Osteoblast (primary cell): ENCODE measurements at regions not wholly inside any gene's neighbourhood (a gene's known extent, or its start where the extent isn't known, plus 50 kb on each side); places are given as distances from the start of the nearest gene placed in this dataset.
"Not testable (repeated sequence)": the region's sequence is repeated elsewhere in the genome, so short reads cannot be mapped to it uniquely, and the experiment has no call there.

Experiments used
- DNase-seq: peaks from one replicate; pipeline ENCODE4 v3.0.0; 2011; ENCODE audit warnings: low spot score, mixed read lengths; ENCODE audit not compliant: insufficient read length; ENCODE audit errors: missing footprints
- H2AFZ ChIP-seq: 2 replicates; pipeline ENCODE4 v1.6.0; 2011; ENCODE audit warnings: mild to moderate bottlenecking, low read length
- H3K27ac ChIP-seq: 2 replicates; pipeline ENCODE4 v1.5.1; 2011; ENCODE audit warnings: mild to moderate bottlenecking, low read depth, low read length, moderate library complexity
- H3K27me3 ChIP-seq: 2 replicates; pipeline ENCODE4 v1.6.0; 2012; ENCODE audit warnings: mild to moderate bottlenecking, control low read depth, inconsistent platforms, low read length, moderate library complexity; ENCODE audit not compliant: insufficient read depth
- H3K36me3 ChIP-seq: 2 replicates; pipeline ENCODE4 v1.5.1; 2011; ENCODE audit warnings: mild to moderate bottlenecking, low read length, control low read depth, moderate library complexity; ENCODE audit not compliant: insufficient read depth
- H3K4me1 ChIP-seq: 2 replicates; pipeline ENCODE4 v1.5.1; 2011; ENCODE audit warnings: mild to moderate bottlenecking, low read length, control low read depth, moderate library complexity; ENCODE audit not compliant: insufficient read depth
- H3K4me2 ChIP-seq: 2 replicates; pipeline ENCODE4 v1.6.0; 2011; ENCODE audit warnings: mild to moderate bottlenecking, low read length; ENCODE audit not compliant: insufficient read depth
- H3K4me3 ChIP-seq: fragments of 200-600 bp; sonication (generic); 3 replicates; pipeline ENCODE4 v1.5.1; 2012; ENCODE audit warnings: mild to moderate bottlenecking, low read length, inconsistent platforms; ENCODE audit not compliant: insufficient read depth
- H3K79me2 ChIP-seq: 2 replicates; pipeline ENCODE4 v1.6.0; 2012; ENCODE audit warnings: mild to moderate bottlenecking, low read length, control low read depth, inconsistent platforms; ENCODE audit not compliant: insufficient read depth
- H3K9me3 ChIP-seq: 2 replicates; pipeline ENCODE4 v1.5.1; 2011; ENCODE audit warnings: low read depth, low read length, control low read depth
- H4K20me1 ChIP-seq: 2 replicates; pipeline ENCODE4 v1.6.0; 2012; ENCODE audit warnings: mild to moderate bottlenecking, low read length, control low read depth; ENCODE audit not compliant: insufficient read depth
- TF ChIP-seq, protein P1 (sequence below): IDR thresholded peaks from 2 replicates; pipeline ENCODE4 v1.5.1; 2011; ENCODE audit warnings: mild to moderate bottlenecking, low read depth, low read length, moderate library complexity; ENCODE audit errors: extremely low read depth

DNA sequence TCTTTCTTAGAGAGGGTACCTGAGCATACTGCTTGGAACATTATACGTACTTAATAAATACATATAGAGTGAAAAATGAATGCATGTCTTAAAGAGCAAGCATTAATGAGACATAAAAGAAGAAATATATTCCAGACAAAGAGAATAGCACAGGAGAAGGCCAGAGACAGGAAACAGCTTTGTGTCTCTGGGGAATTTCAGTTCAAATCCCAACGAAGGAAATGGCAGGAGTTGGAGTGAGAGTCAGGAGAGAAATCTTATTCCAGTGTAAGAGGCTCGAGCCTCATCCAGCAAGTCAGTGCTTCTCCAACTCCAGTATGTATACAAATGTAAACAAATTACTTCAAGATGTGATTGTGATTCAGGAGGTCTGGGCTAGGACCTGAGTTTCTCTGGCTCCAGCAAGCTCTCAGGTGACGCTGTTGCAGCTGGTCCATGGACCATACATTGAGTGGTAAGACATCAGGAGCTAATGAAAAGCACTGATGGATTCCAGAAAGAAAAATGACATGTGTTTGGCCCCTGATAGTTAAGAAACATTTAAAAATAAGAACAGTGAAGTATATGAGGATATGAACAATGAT lies 108.2 kb downstream of the RAP2A start:
- Histone ChIP-seq H3K4me2 (no peak overlapping the region), H3K27ac (no peak overlapping the region), H3K27me3 (no peaks in the 10 kb centered on the region), H3K36me3 (no peaks in the 10 kb centered on the region), H3K4me1 (no peaks in the 10 kb centered on the region), H4K20me1 (no peaks in the 10 kb centered on the region), H3K9me3 (no peaks in the 10 kb centered on the region), H3K4me3 (no peak overlapping the region), H2AFZ (no peak overlapping the region), H3K79me2 (no peaks in the 10 kb centered on the region)
- no peak for DNase-seq
- TF ChIP-seq, protein P1, sequence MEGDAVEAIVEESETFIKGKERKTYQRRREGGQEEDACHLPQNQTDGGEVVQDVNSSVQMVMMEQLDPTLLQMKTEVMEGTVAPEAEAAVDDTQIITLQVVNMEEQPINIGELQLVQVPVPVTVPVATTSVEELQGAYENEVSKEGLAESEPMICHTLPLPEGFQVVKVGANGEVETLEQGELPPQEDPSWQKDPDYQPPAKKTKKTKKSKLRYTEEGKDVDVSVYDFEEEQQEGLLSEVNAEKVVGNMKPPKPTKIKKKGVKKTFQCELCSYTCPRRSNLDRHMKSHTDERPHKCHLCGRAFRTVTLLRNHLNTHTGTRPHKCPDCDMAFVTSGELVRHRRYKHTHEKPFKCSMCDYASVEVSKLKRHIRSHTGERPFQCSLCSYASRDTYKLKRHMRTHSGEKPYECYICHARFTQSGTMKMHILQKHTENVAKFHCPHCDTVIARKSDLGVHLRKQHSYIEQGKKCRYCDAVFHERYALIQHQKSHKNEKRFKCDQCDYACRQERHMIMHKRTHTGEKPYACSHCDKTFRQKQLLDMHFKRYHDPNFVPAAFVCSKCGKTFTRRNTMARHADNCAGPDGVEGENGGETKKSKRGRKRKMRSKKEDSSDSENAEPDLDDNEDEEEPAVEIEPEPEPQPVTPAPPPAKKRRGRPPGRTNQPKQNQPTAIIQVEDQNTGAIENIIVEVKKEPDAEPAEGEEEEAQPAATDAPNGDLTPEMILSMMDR = no peak

DNA sequence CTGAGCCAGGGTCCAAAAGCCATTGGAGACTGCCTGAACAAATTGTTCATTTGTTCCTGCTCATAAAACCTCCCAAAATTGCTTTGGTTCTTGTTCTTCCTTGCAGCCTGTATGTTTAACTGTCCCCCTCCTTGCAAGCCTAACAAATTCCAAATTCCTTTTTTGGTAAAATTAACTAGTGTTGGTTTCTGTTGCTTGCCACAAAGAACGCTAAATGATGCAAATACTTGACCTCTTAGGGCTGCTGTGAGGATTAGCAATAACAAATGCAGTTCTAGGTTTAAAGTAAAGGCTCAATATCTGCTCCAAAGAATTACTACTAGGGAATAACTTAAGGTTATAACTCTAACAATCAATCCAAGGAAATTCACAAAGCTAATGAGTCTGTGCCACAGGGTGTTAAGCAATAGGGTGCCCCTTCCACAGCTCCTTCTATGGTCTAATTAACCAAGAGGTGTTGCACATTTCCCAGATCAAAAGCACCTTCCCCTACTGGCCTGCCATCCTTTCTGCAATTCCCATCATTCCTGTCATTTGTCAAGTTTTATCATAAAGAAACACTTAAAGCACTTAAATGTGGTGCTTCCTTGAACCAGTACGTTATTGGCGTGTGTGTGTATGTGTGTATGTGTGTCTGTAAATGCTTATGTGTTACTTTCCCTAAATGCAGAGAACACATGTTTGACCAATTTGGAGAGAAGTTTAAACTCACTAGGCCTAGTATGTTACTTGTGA lies 110.2 kb downstream of the RAP2A start:
- Histone ChIP-seq H3K9me3 (no peaks in the 10 kb centered on the region), H3K27me3 (no peaks in the 10 kb centered on the region), H3K79me2 (no peaks in the 10 kb centered on the region), H3K4me1 (no peaks in the 10 kb centered on the region), H3K4me2 (no peak overlapping the region), H3K27ac (no peak overlapping the region), H3K36me3 (no peaks in the 10 kb centered on the region), H3K4me3 (no peak overlapping the region), H4K20me1 (no peaks in the 10 kb centered on the region), H2AFZ (no peak overlapping the region)
- no peak for DNase-seq
- TF ChIP-seq, protein P1 = no peak

DNA sequence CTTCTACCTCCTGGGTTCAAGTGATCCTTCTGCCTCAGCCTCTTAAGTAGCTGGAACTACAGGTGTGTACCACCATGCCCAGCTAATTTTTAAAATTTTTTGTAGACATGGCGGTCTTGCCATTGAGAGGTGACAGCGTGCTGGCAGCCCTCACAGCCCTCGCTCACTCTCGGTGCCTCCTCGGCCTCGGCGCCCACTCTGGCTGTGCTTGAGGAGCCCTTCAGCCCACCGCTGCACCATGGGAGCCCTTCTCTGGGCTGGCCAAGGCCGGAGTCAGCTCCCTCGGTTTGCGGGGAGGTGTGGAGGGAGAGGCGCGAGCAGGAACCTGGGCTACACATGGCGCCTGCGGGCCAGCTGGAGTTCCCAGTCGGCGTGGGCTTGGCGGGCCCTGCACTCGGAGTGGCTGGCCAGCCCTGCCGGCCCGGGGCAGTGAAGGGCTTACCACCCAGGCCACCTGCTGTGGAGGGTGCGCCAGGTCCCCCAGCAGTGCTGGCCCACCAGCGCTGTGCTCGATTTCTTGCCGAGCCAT lies 111.1 kb downstream of the RAP2A start:
- H3K27ac ChIP-seq, H3K27me3 ChIP-seq, H3K36me3 ChIP-seq, H3K9me3 ChIP-seq, H4K20me1 ChIP-seq, H3K4me2 ChIP-seq, H3K4me3 ChIP-seq, DNase-seq, H3K79me2 ChIP-seq, H3K4me1 ChIP-seq, H2AFZ ChIP-seq: not testable (repeated sequence)

DNA sequence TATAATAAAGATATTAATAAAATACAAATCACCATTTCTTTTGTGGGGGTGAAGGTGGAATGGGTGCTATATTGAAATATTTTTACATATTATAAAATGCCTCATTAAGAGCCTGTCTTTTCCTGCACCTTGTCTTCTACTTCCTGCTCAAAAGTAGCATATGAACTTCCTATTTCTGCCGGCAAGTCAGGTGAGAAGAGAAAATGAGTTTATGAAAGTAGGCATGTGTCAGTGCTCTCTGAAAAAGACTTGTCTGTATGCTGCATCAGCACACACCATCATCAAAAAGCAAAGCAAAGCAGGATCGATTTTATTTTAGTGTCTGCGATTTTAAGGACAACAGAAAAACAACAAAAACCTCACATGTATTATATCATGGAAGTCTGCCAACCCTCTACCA lies 114.2 kb downstream of the RAP2A start:
- Histone ChIP-seq H3K4me3 (no peak overlapping the region), H3K4me1 (no peaks in the 10 kb centered on the region), H3K79me2 (no peaks in the 10 kb centered on the region), H3K27me3 (no peaks in the 10 kb centered on the region), H3K9me3 (no peaks in the 10 kb centered on the region), H3K27ac (no peak overlapping the region), H2AFZ (no peak overlapping the region), H3K36me3 (no peaks in the 10 kb centered on the region), H4K20me1 (no peaks in the 10 kb centered on the region), H3K4me2 (no peak overlapping the region)
- no peak for DNase-seq
- TF ChIP-seq, protein P1 = no peak
